ENCODE measurements at regions not wholly inside any gene's neighbourhood (a gene's known extent, or its start where the extent isn't known, plus 50 kb on each side); places are given as distances from the start of the nearest gene placed in this dataset.

- TF ChIP-seq, protein P1, sequence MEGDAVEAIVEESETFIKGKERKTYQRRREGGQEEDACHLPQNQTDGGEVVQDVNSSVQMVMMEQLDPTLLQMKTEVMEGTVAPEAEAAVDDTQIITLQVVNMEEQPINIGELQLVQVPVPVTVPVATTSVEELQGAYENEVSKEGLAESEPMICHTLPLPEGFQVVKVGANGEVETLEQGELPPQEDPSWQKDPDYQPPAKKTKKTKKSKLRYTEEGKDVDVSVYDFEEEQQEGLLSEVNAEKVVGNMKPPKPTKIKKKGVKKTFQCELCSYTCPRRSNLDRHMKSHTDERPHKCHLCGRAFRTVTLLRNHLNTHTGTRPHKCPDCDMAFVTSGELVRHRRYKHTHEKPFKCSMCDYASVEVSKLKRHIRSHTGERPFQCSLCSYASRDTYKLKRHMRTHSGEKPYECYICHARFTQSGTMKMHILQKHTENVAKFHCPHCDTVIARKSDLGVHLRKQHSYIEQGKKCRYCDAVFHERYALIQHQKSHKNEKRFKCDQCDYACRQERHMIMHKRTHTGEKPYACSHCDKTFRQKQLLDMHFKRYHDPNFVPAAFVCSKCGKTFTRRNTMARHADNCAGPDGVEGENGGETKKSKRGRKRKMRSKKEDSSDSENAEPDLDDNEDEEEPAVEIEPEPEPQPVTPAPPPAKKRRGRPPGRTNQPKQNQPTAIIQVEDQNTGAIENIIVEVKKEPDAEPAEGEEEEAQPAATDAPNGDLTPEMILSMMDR (conservative IDR thresholded peaks at IDR 0.05): no peak
- no peak for TF ChIP-seq ZFX (IDR thresholded peaks at IDR 0.05)
Observed at GRCh38 chr4:3683077-3683743, 83.0 kb upstream of the ADRA2C start.

Data from C4-2B (cell line).